GM10248 (cell line): ENCODE measurements at regions not wholly inside any gene's neighbourhood (a gene's known extent, or its start where the extent isn't known, plus 50 kb on each side); places are given as distances from the start of the nearest gene placed in this dataset.

ENCODE experiments used
- CTCF ChIA-PET: fragments of 300-600 bp; sonication (Branson Sonifier 250); formaldehyde crosslinking; extraction: SDS; loops from one replicate; lab custom pipeline; 2021; ENCODE audit warnings: antibody characterized with exemption; lab: Yijun Ruan, JAX
- POLR2A ChIA-PET: fragments of 350-650 bp; sonication (Branson Sonifier 250); formaldehyde crosslinking; extraction: SDS; loops from one replicate; lab custom pipeline; 2020; ENCODE audit warnings: antibody characterized with exemption; lab: Yijun Ruan, JAX
- DNase-seq: peaks from one replicate; pipeline ENCODE4 v3.0.0; 2012; ENCODE audit errors: extremely low spot score
- TF ChIP-seq, protein P1 (sequence below): IDR thresholded peaks from 2 replicates; pipeline ENCODE4 v1.5.1; 2012; ENCODE audit warnings: mild to moderate bottlenecking, low read depth; ENCODE audit errors: extremely low read depth, missing control alignments, control extremely low read depth

DNA sequence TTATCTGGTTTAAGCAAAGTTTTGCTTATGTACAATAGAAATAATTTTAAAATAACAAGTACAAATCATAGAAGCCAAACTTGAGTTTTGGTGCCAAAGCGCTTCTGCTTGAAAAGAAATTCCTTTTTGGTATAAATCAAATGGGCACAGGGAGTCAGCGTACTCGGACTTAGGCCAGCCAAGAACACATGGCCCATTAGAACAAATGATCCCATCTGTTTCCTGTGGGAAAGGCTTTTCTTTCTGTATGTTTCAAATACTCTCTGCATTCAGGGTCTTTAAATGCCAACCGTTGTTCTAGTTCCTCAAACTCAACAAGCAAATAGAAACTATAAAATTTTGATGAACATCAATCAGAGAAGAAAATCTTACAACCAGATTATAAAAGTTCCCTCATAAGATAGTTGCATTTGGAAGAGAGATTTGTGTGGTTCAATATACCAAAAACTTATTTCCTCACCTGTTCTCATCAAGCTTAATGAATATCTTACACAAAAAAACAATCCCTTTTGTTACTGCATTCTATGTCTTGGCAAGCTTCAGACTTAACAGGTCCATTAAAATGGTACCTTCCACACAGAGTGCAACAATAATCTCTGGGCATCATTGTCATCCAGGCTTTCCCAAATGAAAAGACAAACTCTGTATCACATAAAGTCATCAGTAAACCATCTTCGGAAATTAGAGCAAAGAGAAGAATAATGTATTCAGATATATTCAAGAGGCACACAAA lies 739.8 kb upstream of the API5 start:
- POLR2A ChIA-PET, result no interaction called here
- CTCF ChIA-PET, result interaction anchor here (1.3 kb wide), 1 partner anchor 48 kb away, joined by 4 read pairs; no protein-coding TSS in a partner anchor
- TF ChIP-seq, protein P1, sequence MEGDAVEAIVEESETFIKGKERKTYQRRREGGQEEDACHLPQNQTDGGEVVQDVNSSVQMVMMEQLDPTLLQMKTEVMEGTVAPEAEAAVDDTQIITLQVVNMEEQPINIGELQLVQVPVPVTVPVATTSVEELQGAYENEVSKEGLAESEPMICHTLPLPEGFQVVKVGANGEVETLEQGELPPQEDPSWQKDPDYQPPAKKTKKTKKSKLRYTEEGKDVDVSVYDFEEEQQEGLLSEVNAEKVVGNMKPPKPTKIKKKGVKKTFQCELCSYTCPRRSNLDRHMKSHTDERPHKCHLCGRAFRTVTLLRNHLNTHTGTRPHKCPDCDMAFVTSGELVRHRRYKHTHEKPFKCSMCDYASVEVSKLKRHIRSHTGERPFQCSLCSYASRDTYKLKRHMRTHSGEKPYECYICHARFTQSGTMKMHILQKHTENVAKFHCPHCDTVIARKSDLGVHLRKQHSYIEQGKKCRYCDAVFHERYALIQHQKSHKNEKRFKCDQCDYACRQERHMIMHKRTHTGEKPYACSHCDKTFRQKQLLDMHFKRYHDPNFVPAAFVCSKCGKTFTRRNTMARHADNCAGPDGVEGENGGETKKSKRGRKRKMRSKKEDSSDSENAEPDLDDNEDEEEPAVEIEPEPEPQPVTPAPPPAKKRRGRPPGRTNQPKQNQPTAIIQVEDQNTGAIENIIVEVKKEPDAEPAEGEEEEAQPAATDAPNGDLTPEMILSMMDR, result no peak

DNA sequence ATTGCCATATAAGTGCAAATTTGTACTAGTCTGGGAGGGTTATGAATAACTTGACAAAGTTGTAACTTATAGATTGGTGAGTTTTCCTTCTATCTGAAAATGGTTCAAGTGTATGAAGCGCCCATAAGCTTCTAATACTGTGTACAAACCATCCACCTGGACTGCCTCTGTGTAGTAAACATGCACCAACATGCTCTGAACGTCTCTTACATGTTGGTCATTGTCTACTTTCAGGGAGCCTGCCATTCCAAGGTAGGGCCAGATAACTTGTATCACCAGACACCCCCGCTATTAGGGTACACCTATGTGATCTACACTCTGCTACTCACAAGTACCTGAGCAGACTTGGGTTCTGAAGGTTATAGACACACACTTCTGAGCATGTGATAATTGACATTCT lies 735.5 kb upstream of the API5 start:
- TF ChIP-seq, protein P1, result no peak
- ChIA-PET POLR2A (no interaction called here), CTCF (no interaction called here)
- no peak for DNase-seq

More for the DNA sequence above, 739.8 kb upstream of the API5 start:
- no peak for DNase-seq

GRCh38 chr11:42589286-42589685 lies 722.5 kb upstream of the API5 start:
- DNase-seq, result no peak
- TF ChIP-seq, protein P1, result no peak
- POLR2A ChIA-PET, result no interaction called here
- CTCF ChIA-PET, result no interaction called here

- ChIA-PET CTCF (interaction anchor here (0.9 kb wide), 1 partner anchor 16 kb away, joined by 3 read pairs; no protein-coding TSS in a partner anchor), POLR2A (no interaction called here)
- TF ChIP-seq, protein P1, result no peak
- no peak for DNase-seq
Measured at GRCh38 chr11:42591841-42592240, 720.0 kb upstream of the API5 start.

- no peak for DNase-seq
- TF ChIP-seq, protein P1, result no peak
- ChIA-PET CTCF (no interaction called here), POLR2A (no interaction called here)
Measured at GRCh38 chr11:42593441-42593840, 718.4 kb upstream of the API5 start.

GRCh38 chr11:42595876-42596275 lies 715.9 kb upstream of the API5 start:
- ChIA-PET CTCF (interaction anchor here (1.7 kb wide), 1 partner anchor 8 kb away, joined by 5 read pairs; no protein-coding TSS in a partner anchor), POLR2A (no interaction called here)
- TF ChIP-seq, protein P1, result no peak
- no peak for DNase-seq
